Muscle layer of colon (tissue), 2 donors: ENCODE measurements at regions not wholly inside any gene's neighbourhood (a gene's known extent, or its start where the extent isn't known, plus 50 kb on each side); places are given as distances from the start of the nearest gene placed in this dataset.
"Not testable (repeated sequence)": the region's sequence is repeated elsewhere in the genome, so short reads cannot be mapped to it uniquely, and the experiment has no call there.

Experiments used
- H3K27ac ChIP-seq: one replicate; pipeline ENCODE4 v1.7.0; 2013; ENCODE audit warnings: low read depth, mild to moderate bottlenecking, low read length, moderate library complexity
- H3K27me3 ChIP-seq, 2 donors: one replicate each; pipeline ENCODE4 v1.7.0; 2013; ENCODE audit warnings: low read length in 2 of 2, mild to moderate bottlenecking in 2 of 2; ENCODE audit not compliant: insufficient read depth in 2 of 2, control insufficient read depth in 1 of 2
- H3K36me3 ChIP-seq: one replicate; pipeline ENCODE4 v1.7.0; 2013; ENCODE audit warnings: mild to moderate bottlenecking, low read length; ENCODE audit not compliant: insufficient read depth
- H3K4me1 ChIP-seq: one replicate; pipeline ENCODE4 v1.7.0; 2013; ENCODE audit warnings: mild to moderate bottlenecking, low read length; ENCODE audit not compliant: insufficient read depth
- H3K4me3 ChIP-seq, 2 donors: one replicate each; pipeline ENCODE4 v1.7.0; 2013; ENCODE audit warnings: low read length in 2 of 2, low read depth in 1 of 2, mild to moderate bottlenecking in 1 of 2, moderate library complexity in 1 of 2
- H3K9ac ChIP-seq: one replicate; pipeline ENCODE4 v1.7.0; 2013; ENCODE audit warnings: low read length
- H3K9me3 ChIP-seq: one replicate; pipeline ENCODE4 v1.7.0; 2013; ENCODE audit warnings: mild to moderate bottlenecking, low read length
- donor health status: abdominal sarcoma.
- donor health status: Adenocarcinoma of cecum.

GRCh38 chr15:47888385-47889100 lies 171.2 kb downstream of the SEMA6D start:
- Histone ChIP-seq H3K9ac (no peak overlapping the region), H3K27ac (no peak overlapping the region), H3K4me1 (no peaks in the 10 kb centered on the region), H3K4me3 (no peak overlapping the region), H3K9me3 (no peaks in the 10 kb centered on the region), H3K27me3 (no peaks in the 10 kb centered on the region), H3K36me3 (no peaks in the 10 kb centered on the region)

- Histone ChIP-seq H3K4me3 (no peak overlapping the region), H3K9me3 (no peaks in the 10 kb centered on the region), H3K4me1 (no peaks in the 10 kb centered on the region), H3K9ac (no peak overlapping the region), H3K27ac (no peak overlapping the region), H3K27me3 (no peaks in the 10 kb centered on the region), H3K36me3 (no peaks in the 10 kb centered on the region)
Observed at GRCh38 chr15:47890397-47891150, 173.3 kb downstream of the SEMA6D start.

GRCh38 chr15:47897525-47897924 lies 180.2 kb downstream of the SEMA6D start:
- no peaks in the 10 kb centered on the region for H3K27me3 ChIP-seq
- H3K4me1 ChIP-seq: no peaks in the 10 kb centered on the region
- no peaks in the 10 kb centered on the region for H3K36me3 ChIP-seq
- H3K27ac ChIP-seq: no peak overlapping the region
- H3K9ac ChIP-seq: no peak overlapping the region
- no peak overlapping the region for H3K4me3 ChIP-seq
- H3K9me3 ChIP-seq: no peaks in the 10 kb centered on the region

GRCh38 chr15:47900751-47901150 lies 183.4 kb downstream of the SEMA6D start:
- Histone ChIP-seq H3K9me3 (no peaks in the 10 kb centered on the region), H3K4me1 (no peaks in the 10 kb centered on the region), H3K9ac (no peak overlapping the region), H3K27ac (no peak overlapping the region), H3K27me3 (no peaks in the 10 kb centered on the region), H3K36me3 (no peaks in the 10 kb centered on the region), H3K4me3 (no peak overlapping the region)

- Histone ChIP-seq H3K9me3 (no peaks in the 10 kb centered on the region), H3K4me3 (no peak overlapping the region), H3K27me3 (no peaks in the 10 kb centered on the region), H3K9ac (no peak overlapping the region), H3K4me1 (no peaks in the 10 kb centered on the region), H3K27ac (no peak overlapping the region), H3K36me3 (no peaks in the 10 kb centered on the region)
Observed at GRCh38 chr15:47903368-47903767, 186.1 kb downstream of the SEMA6D start.

GRCh38 chr15:47908486-47908885 lies 191.2 kb downstream of the SEMA6D start:
- H3K27me3 ChIP-seq: no peaks in the 10 kb centered on the region
- H3K9me3 ChIP-seq: no peaks in the 10 kb centered on the region
- H3K4me3 ChIP-seq: no peak overlapping the region
- no peaks in the 10 kb centered on the region for H3K36me3 ChIP-seq
- no peaks in the 10 kb centered on the region for H3K4me1 ChIP-seq
- H3K27ac ChIP-seq: no peak overlapping the region
- no peak overlapping the region for H3K9ac ChIP-seq

- Histone ChIP-seq H3K4me1 (no peaks in the 10 kb centered on the region), H3K36me3 (no peaks in the 10 kb centered on the region), H3K27me3 (no peaks in the 10 kb centered on the region), H3K9me3 (no peaks in the 10 kb centered on the region), H3K4me3 (no peak overlapping the region), H3K9ac (no peak overlapping the region), H3K27ac (no peak overlapping the region)
Observed at GRCh38 chr15:47908950-47909670, 191.8 kb downstream of the SEMA6D start.

- not testable (repeated sequence) for H3K9me3 ChIP-seq, H3K27ac ChIP-seq, H3K27me3 ChIP-seq, H3K4me3 ChIP-seq, H3K9ac ChIP-seq, H3K36me3 ChIP-seq, H3K4me1 ChIP-seq
Observed at GRCh38 chr15:47912910-47913309, 195.6 kb downstream of the SEMA6D start.

GRCh38 chr15:47917881-47918280 lies 200.6 kb downstream of the SEMA6D start:
- H3K9me3 ChIP-seq: no peaks in the 10 kb centered on the region
- no peaks in the 10 kb centered on the region for H3K4me1 ChIP-seq
- H3K9ac ChIP-seq: no peak overlapping the region
- H3K36me3 ChIP-seq: no peaks in the 10 kb centered on the region
- no peak overlapping the region for H3K4me3 ChIP-seq
- no peaks in the 10 kb centered on the region for H3K27me3 ChIP-seq
- H3K27ac ChIP-seq: no peak overlapping the region

GRCh38 chr15:47918877-47919276 lies 201.6 kb downstream of the SEMA6D start:
- no peak overlapping the region for H3K4me3 ChIP-seq
- no peaks in the 10 kb centered on the region for H3K27me3 ChIP-seq
- H3K9me3 ChIP-seq: no peaks in the 10 kb centered on the region
- no peaks in the 10 kb centered on the region for H3K4me1 ChIP-seq
- H3K27ac ChIP-seq: no peak overlapping the region
- H3K36me3 ChIP-seq: no peaks in the 10 kb centered on the region
- H3K9ac ChIP-seq: no peak overlapping the region

- Histone ChIP-seq H3K9me3 (no peaks in the 10 kb centered on the region), H3K9ac (no peak overlapping the region), H3K4me3 (no peak overlapping the region), H3K36me3 (no peaks in the 10 kb centered on the region), H3K27me3 (no peaks in the 10 kb centered on the region), H3K4me1 (no peaks in the 10 kb centered on the region), H3K27ac (no peak overlapping the region)
Observed at GRCh38 chr15:47924381-47924780, 196.4 kb upstream of the SLC24A5 start.
